ENCODE measurements at regions not wholly inside any gene's neighbourhood (a gene's known extent, or its start where the extent isn't known, plus 50 kb on each side); places are given as distances from the start of the nearest gene placed in this dataset.

GRCh38 chr1:4058706-4059105, 158.6 kb upstream of the C1orf174 start:
- no peak for DNase-seq (ENCODE audit: low read depth)
- H3K4me3 ChIP-seq (ENCODE audit: low read length) = no peak overlapping the region
- TF ChIP-seq, protein P1, sequence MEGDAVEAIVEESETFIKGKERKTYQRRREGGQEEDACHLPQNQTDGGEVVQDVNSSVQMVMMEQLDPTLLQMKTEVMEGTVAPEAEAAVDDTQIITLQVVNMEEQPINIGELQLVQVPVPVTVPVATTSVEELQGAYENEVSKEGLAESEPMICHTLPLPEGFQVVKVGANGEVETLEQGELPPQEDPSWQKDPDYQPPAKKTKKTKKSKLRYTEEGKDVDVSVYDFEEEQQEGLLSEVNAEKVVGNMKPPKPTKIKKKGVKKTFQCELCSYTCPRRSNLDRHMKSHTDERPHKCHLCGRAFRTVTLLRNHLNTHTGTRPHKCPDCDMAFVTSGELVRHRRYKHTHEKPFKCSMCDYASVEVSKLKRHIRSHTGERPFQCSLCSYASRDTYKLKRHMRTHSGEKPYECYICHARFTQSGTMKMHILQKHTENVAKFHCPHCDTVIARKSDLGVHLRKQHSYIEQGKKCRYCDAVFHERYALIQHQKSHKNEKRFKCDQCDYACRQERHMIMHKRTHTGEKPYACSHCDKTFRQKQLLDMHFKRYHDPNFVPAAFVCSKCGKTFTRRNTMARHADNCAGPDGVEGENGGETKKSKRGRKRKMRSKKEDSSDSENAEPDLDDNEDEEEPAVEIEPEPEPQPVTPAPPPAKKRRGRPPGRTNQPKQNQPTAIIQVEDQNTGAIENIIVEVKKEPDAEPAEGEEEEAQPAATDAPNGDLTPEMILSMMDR (conservative IDR thresholded peaks at IDR 0.05; ENCODE audit: low read depth, low read length) = no peak

- TF ChIP-seq, protein P1 (conservative IDR thresholded peaks at IDR 0.05; ENCODE audit: low read depth, low read length) = no peak
- no peak overlapping the region for H3K4me3 ChIP-seq (ENCODE audit: low read length)
- no peak for DNase-seq (ENCODE audit: low read depth)
Measured at GRCh38 chr1:4059270-4059669, 159.2 kb upstream of the C1orf174 start.

DNA sequence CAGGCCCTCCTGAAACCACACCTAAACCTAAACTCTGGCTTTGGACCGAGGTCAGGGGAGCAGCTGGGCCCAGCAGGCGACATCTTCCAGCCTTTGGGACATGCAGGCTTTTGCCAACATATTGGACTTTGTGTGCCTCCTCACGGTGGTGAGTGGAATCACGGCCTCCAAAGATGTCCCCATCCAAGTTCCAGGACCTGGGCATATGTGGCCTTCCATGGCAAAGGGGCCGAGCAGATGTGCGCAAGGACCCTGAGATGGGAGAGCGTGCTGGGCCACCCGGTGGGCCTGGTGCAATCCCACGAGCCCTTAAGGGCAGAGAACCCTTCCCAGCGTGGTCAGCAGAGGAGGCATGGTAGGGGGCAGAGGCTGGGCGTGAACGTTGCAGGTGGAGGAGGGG, 160.8 kb upstream of the C1orf174 start:
- TF ChIP-seq, protein P1 (conservative IDR thresholded peaks at IDR 0.05; ENCODE audit: low read depth, low read length) = no peak
- H3K4me3 ChIP-seq (ENCODE audit: low read length) = no peak overlapping the region
- DNase-seq (ENCODE audit: low read depth) = no peak

GRCh38 chr1:4061521-4062031, 161.5 kb upstream of the C1orf174 start:
- DNase-seq (ENCODE audit: low read depth) = no peak
- TF ChIP-seq, protein P1 (conservative IDR thresholded peaks at IDR 0.05; ENCODE audit: low read depth, low read length) = no peak

GRCh38 chr1:4062041-4062440, 162.0 kb upstream of the C1orf174 start:
- no peak for DNase-seq (ENCODE audit: low read depth)
- no peak overlapping the region for H3K4me3 ChIP-seq (ENCODE audit: low read length)
- TF ChIP-seq, protein P1 (conservative IDR thresholded peaks at IDR 0.05; ENCODE audit: low read depth, low read length) = no peak

More at GRCh38 chr1:4061521-4062031, 161.5 kb upstream of the C1orf174 start:
- H3K4me3 ChIP-seq (ENCODE audit: low read length) = no peak overlapping the region

DNA sequence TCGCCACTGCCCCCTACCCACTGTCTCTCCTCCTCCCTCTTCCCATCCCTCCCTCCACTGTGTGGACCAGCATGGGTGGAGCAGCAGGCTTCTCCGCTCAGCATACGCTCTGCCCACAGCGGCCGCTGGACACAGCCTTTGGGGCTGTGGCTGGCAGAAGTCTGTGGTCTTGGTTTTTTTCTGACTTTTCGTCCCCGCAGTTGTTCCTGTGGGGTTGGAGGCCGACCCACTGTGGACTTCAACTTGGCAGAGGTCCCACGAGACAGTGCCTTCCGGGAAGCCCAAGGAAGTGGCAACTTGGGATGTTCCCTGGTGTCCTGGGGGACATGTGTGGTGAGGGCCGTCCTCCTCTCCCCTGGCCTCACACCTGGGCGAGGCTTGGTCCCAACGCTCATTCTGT, 162.5 kb upstream of the C1orf174 start:
- H3K4me3 ChIP-seq (ENCODE audit: low read length) = no peak overlapping the region
- TF ChIP-seq, protein P1 (conservative IDR thresholded peaks at IDR 0.05; ENCODE audit: low read depth, low read length) = no peak
- no peak for DNase-seq (ENCODE audit: low read depth)

GRCh38 chr1:4062992-4063391, 162.9 kb upstream of the C1orf174 start:
- no peak for DNase-seq (ENCODE audit: low read depth)
- H3K4me3 ChIP-seq (ENCODE audit: low read length) = no peak overlapping the region
- TF ChIP-seq, protein P1 (conservative IDR thresholded peaks at IDR 0.05; ENCODE audit: low read depth, low read length) = no peak
